OCI-LY1 (cell line): ENCODE measurements at regions not wholly inside any gene's neighbourhood (a gene's known extent, or its start where the extent isn't known, plus 50 kb on each side); places are given as distances from the start of the nearest gene placed in this dataset.

Experiments
- EZH2 ChIP-seq: fragments of 200-600 bp; sonication (generic), shearing (Covaris generic); IDR thresholded peaks from 2 replicates; pipeline ENCODE4 v1.8.0; 2017; ENCODE audit warnings: borderline replicate concordance, mixed run types, mild to moderate bottlenecking, antibody characterized with exemption, low read length, moderate library complexity, mixed read lengths
- TF ChIP-seq, protein P1 (sequence below): fragments of 200-600 bp; sonication (generic), shearing (Covaris generic); IDR thresholded peaks from 2 replicates; pipeline ENCODE4 v1.5.1; 2017; ENCODE audit warnings: mild to moderate bottlenecking, antibody characterized with exemption, low read length, moderate library complexity, mixed read lengths

DNA sequence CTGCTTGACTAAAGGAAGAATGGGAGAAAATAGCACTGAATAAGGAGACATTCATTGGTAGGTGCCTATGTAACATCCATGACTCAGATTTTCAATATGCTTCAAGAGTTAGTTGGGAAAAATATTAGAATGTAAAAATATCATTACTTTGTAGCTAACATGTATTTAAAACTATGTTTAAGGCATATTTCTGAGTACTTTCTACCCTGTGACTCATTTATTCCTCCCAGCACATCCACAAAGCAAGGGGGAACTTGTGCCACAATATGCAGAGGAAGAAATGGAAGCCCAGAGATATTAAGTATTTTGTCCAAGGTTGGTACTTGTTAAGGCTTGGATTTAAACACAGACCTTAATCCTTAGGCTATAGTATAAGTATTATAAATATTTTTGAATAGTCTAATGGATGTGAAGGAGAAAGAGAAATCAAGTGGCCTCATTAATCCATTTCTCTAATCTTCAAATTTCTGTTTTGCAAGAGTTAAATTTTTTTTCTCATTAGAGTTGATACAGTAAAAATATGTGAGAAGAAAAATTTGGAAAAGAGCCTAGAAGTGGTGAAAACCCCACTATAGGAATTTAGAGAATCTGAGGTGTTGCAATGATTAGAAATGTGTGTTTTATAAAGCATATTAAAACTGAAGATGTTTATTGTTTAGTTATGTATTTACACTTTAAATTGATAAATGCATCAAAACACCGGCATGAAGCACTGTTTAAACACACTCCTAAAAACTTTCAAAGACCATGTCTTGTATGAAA is 149.3 kb upstream of the GYPA start:
- TF ChIP-seq, protein P1, sequence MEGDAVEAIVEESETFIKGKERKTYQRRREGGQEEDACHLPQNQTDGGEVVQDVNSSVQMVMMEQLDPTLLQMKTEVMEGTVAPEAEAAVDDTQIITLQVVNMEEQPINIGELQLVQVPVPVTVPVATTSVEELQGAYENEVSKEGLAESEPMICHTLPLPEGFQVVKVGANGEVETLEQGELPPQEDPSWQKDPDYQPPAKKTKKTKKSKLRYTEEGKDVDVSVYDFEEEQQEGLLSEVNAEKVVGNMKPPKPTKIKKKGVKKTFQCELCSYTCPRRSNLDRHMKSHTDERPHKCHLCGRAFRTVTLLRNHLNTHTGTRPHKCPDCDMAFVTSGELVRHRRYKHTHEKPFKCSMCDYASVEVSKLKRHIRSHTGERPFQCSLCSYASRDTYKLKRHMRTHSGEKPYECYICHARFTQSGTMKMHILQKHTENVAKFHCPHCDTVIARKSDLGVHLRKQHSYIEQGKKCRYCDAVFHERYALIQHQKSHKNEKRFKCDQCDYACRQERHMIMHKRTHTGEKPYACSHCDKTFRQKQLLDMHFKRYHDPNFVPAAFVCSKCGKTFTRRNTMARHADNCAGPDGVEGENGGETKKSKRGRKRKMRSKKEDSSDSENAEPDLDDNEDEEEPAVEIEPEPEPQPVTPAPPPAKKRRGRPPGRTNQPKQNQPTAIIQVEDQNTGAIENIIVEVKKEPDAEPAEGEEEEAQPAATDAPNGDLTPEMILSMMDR = no peak
- no peak for TF ChIP-seq EZH2
